Transverse colon (tissue), 3 donors: ENCODE measurements at regions not wholly inside any gene's neighbourhood (a gene's known extent, or its start where the extent isn't known, plus 50 kb on each side); places are given as distances from the start of the nearest gene placed in this dataset.

Source experiments
- CTCF ChIP-seq, 5 experiments: fragments of 200-600 bp in 3 of 5; fragments of 450-650 bp in 2 of 5; sonication (generic) in 3 of 5; IDR thresholded peaks; 1 replicate in 2 of 5; 2 replicates in 3 of 5; pipeline ENCODE4 v1.5.1; 2016 to 2017; ENCODE audit warnings: antibody characterized with exemption in 5 of 5, inconsistent platforms in 3 of 5, mild to moderate bottlenecking in 2 of 5, moderate library complexity in 1 of 5
- POLR2A ChIP-seq: fragments of 450-650 bp; IDR thresholded peaks from one replicate; pipeline ENCODE4 v1.6.1; 2016; ENCODE audit warnings: antibody characterized with exemption, mild to moderate bottlenecking, moderate library complexity

- TF ChIP-seq CTCF (IDR thresholded peaks at IDR 0.05) (no peak), POLR2A (no peak)
These were observed 170.8 kb downstream of the BUD13 start for GRCh38 chr11:116601814-116602636.
